B cell (primary cell): ENCODE measurements at regions not wholly inside any gene's neighbourhood (a gene's known extent, or its start where the extent isn't known, plus 50 kb on each side); places are given as distances from the start of the nearest gene placed in this dataset.

Source experiments
- ATAC-seq: fragments of 200-7000 bp; cut with Tn5 transposase; one replicate; pipeline ENCODE4 v1.10.0; 2021; ENCODE audit warnings: low read depth, mild to moderate bottlenecking, moderate number of reproducible peaks, moderate library complexity
- CTCF ChIA-PET: fragments of 350-600 bp; sonication (Branson Sonifier 250); formaldehyde crosslinking; loops from one replicate; lab custom pipeline; 2021; ENCODE audit warnings: antibody characterized with exemption, inconsistent platforms; lab: Charles Lee
- POLR2A ChIA-PET: fragments of 350-600 bp; sonication (Branson Sonifier 250); formaldehyde crosslinking; loops from one replicate; lab custom pipeline; 2021; ENCODE audit warnings: antibody characterized with exemption; lab: Charles Lee
- DNase-seq: peaks from one replicate; pipeline ENCODE4 v3.0.0; 2013
- H2AFZ ChIP-seq: 2 replicates; pipeline ENCODE4 v1.6.1; 2012; ENCODE audit warnings: mild to moderate bottlenecking, low read depth, low read length; ENCODE audit not compliant: insufficient read depth, poor library complexity, severe bottlenecking
- H3K27ac ChIP-seq, 2 donors: 1 replicate in 1 of 2; 2 replicates in 1 of 2; pipeline ENCODE4 v1.5.1; 2012 to 2013; ENCODE audit warnings: low read length in 2 of 2, mild to moderate bottlenecking in 2 of 2, moderate library complexity in 1 of 2
- H3K27me3 ChIP-seq, 4 experiments: fragments of 200-600 bp in 1 of 4; sonication (generic) in 1 of 4; replicated peaks in 1 of 4; 1 replicate in 2 of 4; 2 replicates in 2 of 4; pipeline versions ENCODE4 v1.6.1 to v1.7.0; 2013 to 2016; ENCODE audit warnings: low read length in 3 of 4, mild to moderate bottlenecking in 2 of 4, mixed read lengths in 1 of 4, moderate library complexity in 1 of 4; ENCODE audit not compliant: insufficient read depth in 4 of 4, control insufficient read depth in 3 of 4; ENCODE audit errors: control extremely low read depth in 1 of 4
- H3K36me3 ChIP-seq, 2 experiments: replicated peaks in 1 of 2; 1 replicate in 1 of 2; 2 replicates in 1 of 2; pipeline versions ENCODE4 v1.6.1 to v1.7.1; 2013; ENCODE audit warnings: low read length in 1 of 2; ENCODE audit not compliant: insufficient read depth in 2 of 2, control insufficient read depth in 1 of 2; ENCODE audit errors: control extremely low read depth in 1 of 2, extremely low read depth in 1 of 2
- H3K4me1 ChIP-seq, 2 donors: fragments of 200-600 bp in 1 of 2; sonication (generic) in 1 of 2; 1 replicate in 1 of 2; 2 replicates in 1 of 2; pipeline versions ENCODE4 v1.5.1 to v1.6.1; 2013 to 2017; ENCODE audit warnings: low read length in 2 of 2; ENCODE audit not compliant: control insufficient read depth in 2 of 2, insufficient read depth in 2 of 2
- H3K4me2 ChIP-seq: replicated peaks from 2 replicates; pipeline ENCODE3; 2012; ENCODE audit warnings: mild to moderate bottlenecking, low read depth, low read length; ENCODE audit not compliant: poor library complexity, severe bottlenecking
- H3K4me3 ChIP-seq, 5 experiments: fragments of 200-600 bp in 1 of 5; sonication (generic) in 1 of 5; 1 replicate in 3 of 5; 2 replicates in 2 of 5; pipeline versions ENCODE4 v1.5.1 to v1.7.0; 2011 to 2016; ENCODE audit warnings: low read length in 4 of 5, mild to moderate bottlenecking in 4 of 5, low read depth in 2 of 5, control low read depth in 1 of 5, moderate library complexity in 1 of 5; ENCODE audit not compliant: insufficient read depth in 1 of 5; ENCODE audit errors: control extremely low read depth in 1 of 5, extremely low read depth in 1 of 5
- H3K79me2 ChIP-seq: fragments of 200-600 bp; sonication (generic); one replicate; pipeline ENCODE4 v1.6.0; 2016; ENCODE audit warnings: low read length; ENCODE audit not compliant: control insufficient read depth, insufficient read depth
- H3K9ac ChIP-seq: fragments of 200-600 bp; sonication (generic); 2 replicates; pipeline ENCODE4 v1.6.1; 2017; ENCODE audit warnings: mild to moderate bottlenecking, low read length, moderate library complexity
- H3K9me3 ChIP-seq, 3 donors: one replicate each; pipeline versions ENCODE4 v1.6.1 to v1.7.1; 2013; ENCODE audit warnings: low read length in 2 of 3; ENCODE audit not compliant: control insufficient read depth in 2 of 3, insufficient read depth in 1 of 3; ENCODE audit errors: control extremely low read depth in 1 of 3
- H4K20me1 ChIP-seq: 2 replicates; pipeline ENCODE4 v1.6.0; 2012; ENCODE audit warnings: mild to moderate bottlenecking, low read length; ENCODE audit not compliant: insufficient read depth, control insufficient read depth, poor library complexity, severe bottlenecking
- H3K27ac Mint-ChIP-seq: one replicate; pipeline ENCODE4 v1.8.0; 2021; ENCODE audit warnings: mixed read lengths
- H3K27me3 Mint-ChIP-seq: one replicate; pipeline ENCODE4 v1.8.0; 2021; ENCODE audit warnings: mixed read lengths
- H3K4me1 Mint-ChIP-seq: one replicate; pipeline ENCODE4 v1.8.0; 2021; ENCODE audit warnings: mixed read lengths
- H3K4me3 Mint-ChIP-seq: one replicate; pipeline ENCODE4 v1.8.0; 2021; ENCODE audit warnings: mixed read lengths
- H3K9me3 Mint-ChIP-seq: one replicate; pipeline ENCODE4 v1.8.0; 2022; ENCODE audit warnings: mixed read lengths; ENCODE audit not compliant: insufficient read depth
- CTCF ChIP-seq: fragments of 200-600 bp; IDR thresholded peaks from one replicate; pipeline ENCODE4 v1.8.0; 2022; ENCODE audit warnings: antibody characterized with exemption, mild to moderate bottlenecking
- EZH2 ChIP-seq: IDR thresholded peaks from 2 replicates; pipeline ENCODE4 v1.6.1; 2012; ENCODE audit warnings: borderline replicate concordance, low read depth, mild to moderate bottlenecking, moderate library complexity, low read length; ENCODE audit not compliant: insufficient read depth, poor library complexity, severe bottlenecking
- WGBS: methylation state at CpG from one replicate; pipeline ENCODE4 v1.1.5; 2013; ENCODE audit warnings: missing lambda C conversion rate; ENCODE audit not compliant: insufficient coverage; 5-methylcytosine and 5-hydroxymethylcytosine counted together
- intact Hi-C: fragments of 100-400 bp; cut with micrococcal nuclease; formaldehyde crosslinking; loops from one replicate; pipeline ENCODE4 v1.10.0; 2022

- Mint-ChIP-seq H3K4me3 (no peak overlapping the region), H3K9me3 (no peaks in the 10 kb centered on the region), H3K27me3 (peaks cover 24% of the 10 kb centered on the region), H3K27ac (no peak overlapping the region), H3K4me1 (peaks cover 15% of the 10 kb centered on the region)
- no peak for ATAC-seq
- no peak for TF ChIP-seq CTCF
- no peak for TF ChIP-seq EZH2
- no peak overlapping the region for H2AFZ ChIP-seq
- no peak for DNase-seq
- H3K27ac ChIP-seq, result no peak overlapping the region
- no peaks in the 10 kb centered on the region for H3K79me2 ChIP-seq
- H3K4me2 ChIP-seq, result no peak overlapping the region
- H3K9ac ChIP-seq, result no peak overlapping the region
- intact Hi-C loops, result loop anchor here (10.0 kb wide), 1 partner anchor 175 kb away; no protein-coding TSS in a partner anchor
- H3K9me3 ChIP-seq, result peaks cover 0 to 10% (median 0%) of the 10 kb centered on the region in 3 donors
- H3K36me3 ChIP-seq, result no peaks in the 10 kb centered on the region
- ChIA-PET POLR2A (no interaction called here), CTCF (no interaction called here)
- WGBS, result no CpG with 5 or more reads among the region's 7 CpGs
- no peaks in the 10 kb centered on the region for H4K20me1 ChIP-seq
- H3K27me3 ChIP-seq, result peaks cover 0 to 7% (median 3%) of the 10 kb centered on the region in 4 experiments
- H3K4me1 ChIP-seq, result peaks cover 1% of the 10 kb centered on the region in 2 donors
- no peak overlapping the region for H3K4me3 ChIP-seq
Observed at GRCh38 chrX:39619182-39620009, 478.4 kb downstream of the BCOR start.

- WGBS, result 80% methylated on average over 1 of the region's 4 CpGs
- Histone ChIP-seq H3K36me3 (no peaks in the 10 kb centered on the region), H3K4me1 (no peaks in the 10 kb centered on the region), H3K27me3 (no peaks in the 10 kb centered on the region), H2AFZ (no peak overlapping the region), H3K27ac (no peak overlapping the region), H3K9me3 (peaks cover 0 to 10% (median 0%) of the 10 kb centered on the region in 3 donors), H3K4me2 (no peak overlapping the region), H4K20me1 (no peaks in the 10 kb centered on the region), H3K79me2 (no peaks in the 10 kb centered on the region), H3K4me3 (no peak overlapping the region), H3K9ac (no peak overlapping the region)
- Mint-ChIP-seq H3K27ac (no peak overlapping the region), H3K4me3 (no peak overlapping the region), H3K27me3 (no peaks in the 10 kb centered on the region), H3K4me1 (no peaks in the 10 kb centered on the region), H3K9me3 (peaks cover 1% of the 10 kb centered on the region)
- DNase-seq, result no peak
- no peak for ATAC-seq
- ChIA-PET CTCF (no interaction called here), POLR2A (no interaction called here)
- TF ChIP-seq EZH2, result no peak
- no peak for TF ChIP-seq CTCF
- intact Hi-C loops, result no loop called here
Observed at GRCh38 chrX:39624166-39624565, 473.6 kb downstream of the BCOR start.
